GM19025 (cell line): ENCODE measurements at regions not wholly inside any gene's neighbourhood (a gene's known extent, or its start where the extent isn't known, plus 50 kb on each side); places are given as distances from the start of the nearest gene placed in this dataset.
"Not testable (repeated sequence)": the region's sequence is repeated elsewhere in the genome, so short reads cannot be mapped to it uniquely, and the experiment has no call there.

ENCODE experiments used
- ATAC-seq: cut with Tn5 transposase; IDR thresholded peaks from one replicate; pipeline ENCODE4 v1.9.1; 2021; ENCODE audit warnings: mild to moderate bottlenecking, low read depth, moderate library complexity; ENCODE audit not compliant: unreplicated experiment

- ATAC-seq = no peak
Measured at GRCh38 chr13:90047600-90047999, 1299.9 kb upstream of the MIR17HG start.

DNA sequence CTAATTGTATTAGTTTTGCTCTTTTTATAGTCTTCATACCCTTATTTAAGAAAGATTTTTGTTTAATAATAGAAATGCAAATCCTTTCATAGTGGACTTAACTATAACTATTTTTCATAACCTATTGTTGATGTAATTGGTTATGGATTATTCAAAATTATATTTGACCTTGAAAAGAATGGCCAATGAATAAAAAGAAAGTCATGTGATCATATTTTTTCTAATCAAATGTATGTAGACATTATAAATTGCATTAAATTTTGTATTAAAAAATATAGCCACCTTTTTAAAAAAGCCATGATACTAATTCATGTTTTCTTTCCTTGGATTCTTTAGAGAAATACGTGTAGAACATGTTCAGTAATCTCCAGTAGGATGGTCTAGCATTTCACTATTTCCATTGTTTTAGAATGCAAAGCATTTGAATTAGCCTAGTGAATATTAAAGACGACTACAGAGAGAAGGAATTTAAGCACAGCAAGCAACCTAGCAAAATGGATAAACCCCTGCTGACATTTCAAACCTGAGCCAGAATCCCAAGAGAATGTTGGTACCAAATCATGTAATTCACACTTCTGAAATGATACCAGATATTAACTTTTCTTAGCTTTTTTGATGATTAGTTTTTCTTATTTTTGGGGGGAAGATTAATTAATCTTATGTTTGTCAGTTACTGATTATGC, 1297.4 kb upstream of the MIR17HG start:
- no peak for ATAC-seq

DNA sequence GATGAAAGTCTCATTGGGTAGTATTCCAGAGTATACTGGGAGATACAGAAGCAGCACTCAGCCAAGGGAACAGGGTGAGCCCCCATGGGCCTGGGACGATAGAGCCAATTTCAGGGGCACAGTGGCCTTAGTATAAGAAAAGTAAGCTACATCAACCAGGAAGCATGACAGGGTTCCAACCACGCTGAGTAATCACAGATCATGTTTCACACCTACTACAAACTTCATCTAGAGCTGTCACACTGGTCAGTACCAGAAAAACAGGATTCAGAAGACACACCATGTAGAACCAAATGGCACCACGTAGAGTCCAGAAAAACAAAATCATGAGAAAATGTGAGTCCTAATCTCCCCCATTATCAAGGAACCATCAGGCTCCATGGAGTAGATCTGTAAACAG, 1292.4 kb upstream of the MIR17HG start:
- ATAC-seq = no peak

GRCh38 chr13:90055760-90056159, 1291.7 kb upstream of the MIR17HG start:
- no peak for ATAC-seq

DNA sequence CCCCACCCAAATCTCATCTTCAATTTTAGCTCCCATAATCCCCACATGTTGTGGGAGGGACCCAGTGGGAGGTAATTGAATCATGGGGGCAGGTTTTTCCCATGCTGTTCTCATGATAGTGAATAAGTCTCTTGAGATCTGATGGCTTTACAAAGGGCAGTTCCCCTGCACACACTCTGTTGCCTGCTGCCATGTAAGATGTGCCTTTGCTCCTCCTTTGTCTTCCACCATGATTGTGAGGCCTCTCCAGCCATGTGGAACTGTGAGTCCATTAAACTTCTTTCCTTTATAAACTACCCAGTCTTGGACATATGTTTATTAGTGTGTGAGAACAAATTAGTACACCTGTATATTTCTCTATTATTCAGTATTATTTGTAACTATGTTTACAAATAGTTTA, 1283.3 kb upstream of the MIR17HG start:
- ATAC-seq = not testable (repeated sequence)

GRCh38 chr13:90068658-90069057, 1278.8 kb upstream of the MIR17HG start:
- ATAC-seq = no peak

GRCh38 chr13:90070362-90070761, 1277.1 kb upstream of the MIR17HG start:
- no peak for ATAC-seq

GRCh38 chr13:90070837-90071525, 1276.5 kb upstream of the MIR17HG start:
- no peak for ATAC-seq

- no peak for ATAC-seq
Measured at GRCh38 chr13:90084684-90085290, 1262.7 kb upstream of the MIR17HG start.

GRCh38 chr13:90089051-90089450, 1258.4 kb upstream of the MIR17HG start:
- ATAC-seq = no peak

GRCh38 chr13:90091611-90092010, 1255.9 kb upstream of the MIR17HG start:
- ATAC-seq = no peak

- ATAC-seq = no peak
Measured at GRCh38 chr13:90094357-90094756, 1253.1 kb upstream of the MIR17HG start.

DNA sequence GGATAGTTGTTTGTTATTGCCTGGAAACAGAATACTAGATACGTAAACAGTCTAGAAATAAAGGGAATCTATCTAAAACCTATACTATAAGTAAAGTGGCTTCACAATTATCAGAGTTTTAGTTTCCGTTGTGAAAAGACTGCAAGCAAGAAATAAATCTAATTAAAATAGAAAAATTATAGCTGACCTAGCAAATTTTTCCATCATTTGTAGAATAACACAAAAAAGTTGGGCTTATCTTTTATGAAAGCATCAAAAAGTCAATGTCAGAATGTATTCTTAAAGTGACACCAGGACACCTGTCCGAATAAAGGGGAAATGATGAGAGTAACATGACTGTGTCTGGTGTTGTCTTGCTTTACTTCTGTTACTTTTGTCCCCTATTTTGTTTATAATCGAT, 1248.9 kb upstream of the MIR17HG start:
- ATAC-seq = no peak

- ATAC-seq = no peak
Measured at GRCh38 chr13:90099847-90100246, 1247.6 kb upstream of the MIR17HG start.

DNA sequence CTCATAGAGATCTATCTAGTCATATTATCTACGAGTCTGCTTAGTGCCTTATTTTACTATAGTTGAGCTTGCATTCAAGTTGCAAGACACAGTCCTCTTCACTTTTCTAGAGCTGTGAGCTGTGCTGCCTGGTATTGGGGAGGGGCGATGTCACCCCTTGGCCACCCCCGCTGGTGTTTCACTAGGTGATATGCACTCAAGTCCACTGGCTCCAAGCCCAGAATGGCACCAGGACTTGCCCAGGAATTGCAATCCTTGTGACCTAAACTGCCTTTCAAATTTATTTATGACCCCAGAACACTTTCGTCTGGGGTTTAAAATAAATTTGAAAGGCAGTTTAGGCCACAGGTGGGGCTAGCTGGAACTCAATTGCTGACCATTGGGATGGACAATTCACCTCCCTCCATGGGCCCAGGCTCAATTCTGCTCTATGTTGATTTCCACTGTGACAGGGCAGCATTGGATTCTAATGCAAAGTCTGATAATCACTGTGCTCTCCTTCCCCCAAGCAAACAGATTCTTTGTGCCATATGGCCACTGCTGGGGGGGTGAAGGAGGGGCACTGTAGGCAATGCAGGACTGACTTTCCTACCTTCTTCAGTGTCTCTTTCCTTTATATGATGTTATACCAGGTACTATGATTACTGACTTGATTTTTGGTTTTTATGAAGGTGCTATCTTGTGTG, 1244.2 kb upstream of the MIR17HG start:
- ATAC-seq = no peak

- ATAC-seq = no peak
Measured at GRCh38 chr13:90104764-90105163, 1242.7 kb upstream of the MIR17HG start.

- no peak for ATAC-seq
Measured at GRCh38 chr13:90105276-90105675, 1242.2 kb upstream of the MIR17HG start.

DNA sequence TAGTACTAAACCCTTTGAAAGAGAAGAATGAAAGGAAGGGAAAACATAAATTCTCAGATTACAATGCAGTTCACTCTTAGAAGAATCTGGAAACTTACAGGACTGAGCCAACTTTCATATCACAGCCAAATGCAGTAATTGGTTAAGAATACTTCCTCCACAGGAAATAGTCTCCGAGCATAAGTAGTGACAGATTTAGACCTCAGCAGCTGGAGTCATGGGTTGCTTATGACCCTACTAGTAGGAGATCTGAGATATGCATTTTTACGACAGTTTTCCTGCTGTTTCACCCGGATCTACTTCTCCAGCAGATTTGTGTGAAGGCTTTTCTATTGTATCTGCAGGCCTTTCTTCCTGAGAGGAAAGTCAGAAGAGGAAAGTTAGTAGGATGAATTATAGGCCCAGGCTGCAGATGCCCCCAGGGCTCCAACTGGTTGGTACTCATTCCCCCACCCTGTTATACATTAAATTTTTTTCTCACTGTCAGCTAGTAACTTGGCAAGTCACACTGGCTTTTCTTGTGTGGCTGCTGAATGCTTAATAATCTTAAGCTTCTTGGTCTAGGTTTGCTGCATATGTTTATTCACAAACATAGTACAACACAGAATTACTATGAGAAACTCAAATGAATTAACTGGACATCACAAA, 1241.5 kb upstream of the MIR17HG start:
- no peak for ATAC-seq

- ATAC-seq = no peak
Measured at GRCh38 chr13:90107661-90108060, 1239.8 kb upstream of the MIR17HG start.

- ATAC-seq = no peak
Measured at GRCh38 chr13:90108547-90108946, 1238.9 kb upstream of the MIR17HG start.

- no peak for ATAC-seq
Measured at GRCh38 chr13:90116121-90116520, 1231.4 kb upstream of the MIR17HG start.
